Stimulated activated CD8-positive, alpha-beta memory T cell treated with anti-CD3 and anti-CD28 coated beads, Interleukin-2, amount 100 ng/mL, for 1 hour (primary cell): ENCODE measurements at regions not wholly inside any gene's neighbourhood (a gene's known extent, or its start where the extent isn't known, plus 50 kb on each side); places are given as distances from the start of the nearest gene placed in this dataset.
"Not testable (repeated sequence)": the region's sequence is repeated elsewhere in the genome, so short reads cannot be mapped to it uniquely, and the experiment has no call there.

Experiments used
- DNase-seq, 2 donors: peaks; one replicate each; pipeline ENCODE4 v3.0.0-alpha.2; 2020; ENCODE audit warnings: low read depth in 2 of 2

GRCh38 chr13:70310396-70311119 lies 202.3 kb upstream of the KLHL1 start:
- no peak for DNase-seq

GRCh38 chr13:70297189-70297616 lies 189.0 kb upstream of the KLHL1 start:
- DNase-seq: no peak

- no peak for DNase-seq
Observed at GRCh38 chr13:70284371-70284770, 176.1 kb upstream of the KLHL1 start.

- no peak for DNase-seq
Observed at GRCh38 chr13:70275841-70276240, 167.6 kb upstream of the KLHL1 start.

GRCh38 chr13:70255406-70255991 lies 147.2 kb upstream of the KLHL1 start:
- DNase-seq: no peak

GRCh38 chr13:70253834-70254233 lies 145.6 kb upstream of the KLHL1 start:
- no peak for DNase-seq

GRCh38 chr13:70253411-70253810 lies 145.2 kb upstream of the KLHL1 start:
- no peak for DNase-seq

GRCh38 chr13:70249332-70250064 lies 141.2 kb upstream of the KLHL1 start:
- no peak for DNase-seq

- no peak for DNase-seq
Observed at GRCh38 chr13:70237131-70237530, 128.9 kb upstream of the KLHL1 start.

- DNase-seq: no peak
Observed at GRCh38 chr13:70235565-70235964, 127.3 kb upstream of the KLHL1 start.

GRCh38 chr13:70223911-70224310 lies 115.7 kb upstream of the KLHL1 start:
- DNase-seq: no peak

GRCh38 chr13:70222926-70223325 lies 114.7 kb upstream of the KLHL1 start:
- no peak for DNase-seq

- no peak for DNase-seq
Observed at GRCh38 chr13:70218618-70219017, 110.4 kb upstream of the KLHL1 start.

- DNase-seq: not testable (repeated sequence)
Observed at GRCh38 chr13:70208968-70209367, 100.7 kb upstream of the KLHL1 start.

- no peak for DNase-seq
Observed at GRCh38 chr13:70206671-70207070, 98.4 kb upstream of the KLHL1 start.

GRCh38 chr13:70203661-70204229 lies 95.5 kb upstream of the KLHL1 start:
- no peak for DNase-seq

- no peak for DNase-seq
Observed at GRCh38 chr13:70191034-70191433, 82.8 kb upstream of the KLHL1 start.

GRCh38 chr13:70189981-70190380 lies 81.7 kb upstream of the KLHL1 start:
- DNase-seq: no peak

GRCh38 chr13:70188567-70188966 lies 80.3 kb upstream of the KLHL1 start:
- DNase-seq: no peak

- no peak for DNase-seq
Observed at GRCh38 chr13:70183041-70183440, 74.8 kb upstream of the KLHL1 start.
